ENCODE measurements at regions not wholly inside any gene's neighbourhood (a gene's known extent, or its start where the extent isn't known, plus 50 kb on each side); places are given as distances from the start of the nearest gene placed in this dataset.

DNA sequence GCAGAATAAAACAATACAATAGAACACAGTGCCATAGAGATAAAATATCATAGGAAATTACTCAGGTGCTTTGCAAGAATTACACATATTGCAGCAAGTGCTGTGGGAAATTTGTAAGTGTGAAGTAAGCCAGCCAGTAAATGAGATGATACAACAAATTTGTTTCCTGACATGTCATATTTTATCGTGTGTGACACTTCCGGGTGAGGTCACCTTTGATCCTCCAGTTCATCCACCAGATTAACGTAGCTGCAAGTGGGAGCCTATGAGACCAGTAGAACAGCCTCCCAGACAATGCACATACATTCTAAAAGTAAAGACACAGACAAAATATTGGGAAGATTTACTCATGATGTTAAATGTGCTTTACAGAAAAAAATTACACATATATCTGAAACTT lies 72.2 kb downstream of the PRDM9 start:
- DNase-seq: no peak

DNA sequence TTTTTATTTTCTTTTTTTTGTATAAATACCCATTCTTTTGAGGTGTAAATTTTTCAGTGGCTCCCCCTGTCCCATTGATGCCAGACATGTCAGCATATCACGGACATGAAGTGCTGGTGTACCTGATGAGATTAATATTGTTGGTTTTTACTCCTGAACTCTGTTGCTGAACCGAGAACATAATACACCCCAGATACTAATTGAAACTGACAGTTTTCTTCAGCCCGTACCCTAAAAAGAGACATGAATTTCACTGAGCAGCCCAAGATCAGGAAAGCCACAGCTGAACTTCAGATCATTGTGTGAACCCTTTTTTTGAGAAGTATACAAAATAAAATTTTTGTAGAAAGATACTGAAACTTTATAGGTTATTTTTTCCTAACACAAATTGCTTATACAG lies 75.7 kb downstream of the PRDM9 start:
- no peak for DNase-seq

DNA sequence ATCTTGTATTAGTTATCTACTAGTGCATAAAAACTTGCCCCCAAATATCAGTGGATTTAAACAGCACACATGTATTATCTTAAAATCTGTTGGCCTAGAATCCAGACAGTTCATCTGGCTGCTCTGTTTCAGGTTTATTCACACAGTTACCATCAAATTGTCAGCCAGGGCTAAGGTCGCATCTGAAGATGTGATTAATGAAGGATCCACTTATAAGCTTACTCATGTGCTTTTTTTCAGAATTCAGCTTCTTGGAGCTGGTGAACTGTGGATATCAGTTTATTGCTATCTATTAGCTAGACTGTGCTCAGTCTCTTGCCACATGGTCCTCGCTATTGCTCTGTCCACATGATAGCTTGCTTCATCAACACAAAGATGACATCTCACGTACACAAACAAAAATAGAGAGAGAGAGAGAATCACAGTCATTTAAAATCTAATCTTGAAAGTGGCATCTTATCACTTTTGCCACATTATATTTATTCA lies 81.5 kb downstream of the PRDM9 start:
- DNase-seq: no peak

DNA sequence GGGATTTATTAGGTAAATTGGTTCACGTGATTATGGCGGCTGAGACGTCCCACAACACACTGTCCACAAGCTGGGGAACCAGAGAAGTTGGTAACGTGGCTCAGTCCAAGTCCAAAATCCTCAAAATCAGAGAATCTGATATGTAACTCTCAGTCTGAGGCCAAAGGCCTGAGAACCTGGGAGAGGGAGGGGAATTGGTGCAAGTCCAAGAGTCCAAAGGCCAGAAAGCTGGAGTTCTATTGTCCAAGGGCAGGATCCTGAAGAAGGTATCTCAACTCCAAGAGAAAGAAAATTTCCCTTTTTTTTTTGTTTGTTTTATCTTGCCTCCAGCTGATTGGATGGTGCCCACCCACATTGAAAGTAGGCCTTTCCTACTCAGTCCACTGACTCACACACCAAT lies 83.8 kb downstream of the PRDM9 start:
- DNase-seq: no peak

DNA sequence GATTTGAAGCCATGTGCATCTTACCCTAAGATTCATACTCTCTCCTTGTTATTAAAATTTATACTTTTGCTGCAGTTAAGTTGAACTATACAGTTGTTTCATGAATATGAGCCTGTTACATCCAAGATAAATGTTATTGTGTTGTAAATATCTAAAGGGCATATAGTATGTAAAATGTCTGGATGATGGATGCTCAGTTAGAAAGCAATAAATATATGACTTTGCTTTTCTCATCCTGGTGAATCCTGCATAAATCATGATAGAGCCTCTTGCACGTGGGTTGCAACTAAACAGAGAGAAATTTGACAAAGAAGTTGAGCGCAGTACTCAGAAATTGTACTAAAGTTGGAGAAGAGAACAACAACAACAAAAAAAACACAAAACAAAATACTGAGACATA lies 99.5 kb downstream of the PRDM9 start:
- DNase-seq: no peak

DNA sequence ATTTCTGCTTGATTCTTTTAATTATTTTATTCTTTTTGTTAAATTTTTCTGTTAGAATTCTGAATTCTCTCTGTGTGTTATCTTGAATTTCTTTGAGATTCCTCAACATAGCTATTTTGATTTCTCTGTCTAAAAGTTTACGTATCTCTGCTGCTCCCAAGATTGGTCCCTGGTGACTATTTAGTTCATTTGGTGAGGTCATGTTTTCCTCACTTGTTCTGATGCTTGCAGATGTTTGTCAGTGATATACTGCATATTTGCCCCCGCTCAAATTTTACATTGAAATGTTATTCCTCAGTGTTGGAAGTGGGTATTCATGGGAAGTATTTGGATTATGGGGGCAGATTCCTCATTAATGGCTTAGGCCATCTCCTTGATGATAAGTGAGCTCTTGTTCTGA lies 105.3 kb downstream of the PRDM9 start:
- DNase-seq: no peak

DNA sequence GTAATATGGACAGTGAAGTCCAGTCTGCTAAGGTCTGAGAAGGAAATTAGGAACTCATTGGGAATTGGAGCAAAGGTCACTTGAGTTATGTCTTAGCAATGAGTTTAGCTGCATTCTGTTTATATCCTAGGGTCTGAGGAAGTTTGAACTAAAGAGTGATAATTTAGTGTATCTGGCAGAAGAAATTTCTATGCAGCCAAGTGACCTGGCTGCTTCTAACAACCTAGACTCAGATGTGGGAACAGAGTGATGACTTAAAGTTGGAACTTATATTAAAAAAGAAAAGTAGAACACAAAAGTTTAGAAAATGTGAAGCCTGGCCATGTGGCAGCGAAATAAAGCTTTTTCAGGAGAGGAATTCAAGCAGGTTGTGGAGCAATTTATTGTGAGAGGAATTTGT lies 106.2 kb downstream of the PRDM9 start:
- DNase-seq: no peak

DNA sequence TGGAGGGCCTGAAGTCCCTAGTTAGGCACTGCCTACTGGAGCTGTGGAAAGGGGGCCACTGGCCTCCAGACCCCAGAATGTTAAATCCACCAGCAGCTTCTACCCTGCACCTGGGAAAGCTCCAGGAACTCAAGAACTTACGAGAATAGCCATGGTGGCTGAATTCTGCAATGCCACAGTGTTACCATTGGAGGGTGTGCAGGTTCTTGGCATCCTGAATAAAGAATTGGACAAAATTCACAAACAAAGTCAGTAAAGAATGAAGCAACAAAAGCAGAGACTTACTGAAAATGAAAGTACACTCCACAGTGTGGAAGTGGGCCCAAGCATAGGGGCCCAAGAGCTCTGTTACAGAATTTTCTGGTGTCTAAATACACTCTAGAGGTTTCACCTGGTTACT lies 107.0 kb downstream of the PRDM9 start:
- DNase-seq: no peak

DNA sequence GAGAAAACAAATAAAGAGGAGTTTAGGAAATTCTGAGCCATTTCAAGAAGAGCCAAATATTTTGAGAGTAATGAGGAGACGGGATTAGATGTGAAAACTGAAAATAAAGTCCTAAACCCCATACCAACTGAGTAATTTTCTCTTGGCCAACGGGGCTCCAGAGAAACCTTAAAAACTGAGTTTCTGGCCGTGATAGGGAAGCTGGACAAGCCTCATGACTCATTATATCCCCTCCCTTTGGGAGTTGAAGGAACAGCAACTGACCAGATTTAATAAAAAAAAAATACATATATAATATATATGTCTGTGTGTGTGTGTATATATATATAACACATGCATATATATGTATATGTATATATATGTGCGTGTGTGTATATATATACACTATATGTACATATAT lies 119.6 kb downstream of the PRDM9 start:
- no peak for DNase-seq

DNA sequence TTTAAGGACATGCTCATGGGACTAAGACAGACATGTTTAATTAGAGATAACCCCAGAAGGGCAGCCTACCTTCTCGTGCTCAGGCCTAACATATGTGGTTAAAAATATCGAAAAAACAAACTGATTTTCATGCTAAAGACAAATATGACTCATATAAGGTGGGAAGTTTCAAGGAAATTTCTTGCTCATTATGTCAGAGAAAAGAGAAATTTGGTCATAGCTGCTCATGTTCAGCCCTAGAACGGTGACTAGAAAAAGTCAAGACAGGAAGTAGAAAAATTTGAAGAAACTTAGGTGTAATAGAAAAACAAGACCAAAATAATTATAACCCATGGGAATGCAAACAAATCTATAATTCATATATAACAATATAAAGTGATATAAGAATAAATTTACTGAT lies 120.6 kb downstream of the PRDM9 start:
- DNase-seq: no peak

DNA sequence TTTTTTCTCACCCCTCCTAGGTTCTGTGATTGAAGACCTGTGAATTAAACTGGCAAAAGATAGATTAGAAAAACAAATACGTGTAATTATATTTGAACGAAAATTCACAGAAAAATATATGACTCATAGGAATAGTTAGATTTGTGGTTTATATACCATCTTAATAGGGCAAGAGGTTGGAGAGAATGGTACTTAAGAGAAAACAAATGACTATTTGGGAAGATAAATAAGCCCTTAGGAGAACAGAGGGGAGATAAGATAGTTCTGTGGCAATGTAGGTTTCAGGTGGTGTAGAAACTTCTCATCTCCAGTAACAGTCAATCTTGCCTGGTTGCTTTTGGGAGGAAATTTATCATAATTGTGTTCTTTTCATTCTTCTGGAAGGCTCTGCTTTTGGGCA lies 122.0 kb downstream of the PRDM9 start:
- DNase-seq: no peak

DNA sequence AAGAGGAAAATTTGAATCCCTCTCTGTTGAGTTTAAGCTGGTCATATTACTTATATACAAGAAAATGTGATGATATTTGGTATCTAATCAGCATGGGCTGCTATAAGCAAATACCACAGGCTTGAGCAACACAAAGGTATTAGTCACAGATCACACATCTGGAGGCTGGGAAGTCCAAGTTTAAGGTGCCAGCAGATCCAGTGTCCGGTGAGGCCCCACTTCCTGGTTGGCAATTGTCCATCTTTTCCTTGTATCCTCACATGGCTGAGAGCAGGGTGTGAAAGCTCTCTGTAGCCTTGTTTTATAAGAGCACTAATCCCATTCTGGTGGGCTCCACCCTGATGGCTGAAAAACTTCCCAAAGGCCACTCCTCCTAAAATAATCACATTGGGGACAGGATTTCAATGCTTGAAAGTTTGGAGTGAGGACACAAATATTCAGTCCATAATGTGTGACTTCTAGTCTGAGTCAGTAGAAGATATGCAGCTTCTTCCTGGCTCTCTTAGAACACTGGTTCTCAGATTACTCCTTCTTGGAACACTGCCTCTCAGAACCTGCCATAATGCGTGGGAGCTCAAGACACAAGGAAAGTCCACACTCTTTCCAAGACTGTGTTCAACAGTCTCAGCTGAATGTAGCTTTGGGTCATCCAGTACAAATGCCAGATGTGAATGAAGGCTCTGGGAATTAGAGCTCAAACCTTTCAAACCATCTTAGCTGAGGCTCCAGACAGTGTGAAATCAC lies 124.1 kb downstream of the PRDM9 start:
- DNase-seq: no peak

DNA sequence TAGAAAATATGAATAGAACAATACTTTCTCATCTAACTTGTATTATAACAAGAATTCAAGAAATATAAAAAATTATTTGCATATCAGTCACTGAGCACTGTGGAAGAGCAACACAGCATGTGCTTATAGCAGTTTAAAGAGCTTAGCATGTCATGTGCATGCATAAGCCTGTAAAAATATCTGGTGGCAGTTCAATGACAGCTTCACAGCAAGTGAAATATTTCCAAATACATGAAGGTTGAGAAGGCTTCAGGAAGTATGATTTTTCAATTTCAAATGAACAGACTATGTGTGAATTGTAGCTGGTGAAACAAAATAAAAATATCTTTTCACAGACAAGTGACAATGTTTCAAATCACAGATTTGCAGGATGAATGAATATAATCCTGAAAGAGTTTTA lies 128.5 kb downstream of the PRDM9 start:
- no peak for DNase-seq

DNA sequence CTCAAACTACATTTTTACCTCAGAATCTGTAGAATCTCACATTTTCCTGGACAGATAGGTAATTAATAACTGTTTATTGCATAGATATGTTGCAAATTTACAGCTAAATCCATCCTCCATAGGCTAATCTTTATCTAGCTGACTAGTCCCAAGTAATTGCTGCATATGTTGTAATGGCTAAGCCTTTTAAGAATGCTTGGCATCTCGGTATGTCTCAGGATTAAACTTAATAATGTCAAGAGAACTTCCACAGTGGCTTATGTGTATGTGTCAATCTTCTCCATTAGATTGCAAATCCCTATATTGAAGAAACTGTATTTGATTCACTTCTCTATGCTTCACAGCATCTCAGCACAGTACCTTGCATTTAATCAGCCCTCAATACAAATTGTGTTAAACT lies 131.9 kb downstream of the PRDM9 start:
- DNase-seq: no peak

DNA sequence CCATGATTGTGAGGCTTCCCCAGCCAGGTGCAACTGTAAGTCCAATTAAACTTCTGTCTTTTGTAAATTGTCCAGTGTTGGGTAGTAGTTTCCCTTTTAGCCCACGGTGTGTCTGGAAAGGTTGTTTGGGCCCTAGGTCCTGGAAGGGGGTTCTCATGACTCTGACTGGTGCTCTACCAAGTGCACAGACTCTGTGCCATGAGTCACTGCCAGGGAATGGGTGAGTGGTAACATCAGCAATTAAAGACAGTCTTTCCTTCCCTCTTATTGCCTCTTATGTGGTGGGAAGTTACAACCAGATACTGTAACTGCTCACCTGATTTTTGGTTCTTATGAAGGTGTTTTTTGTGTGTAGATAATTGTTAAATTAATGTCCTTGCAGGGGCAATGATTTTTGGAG lies 141.2 kb downstream of the PRDM9 start:
- DNase-seq: no peak

DNA sequence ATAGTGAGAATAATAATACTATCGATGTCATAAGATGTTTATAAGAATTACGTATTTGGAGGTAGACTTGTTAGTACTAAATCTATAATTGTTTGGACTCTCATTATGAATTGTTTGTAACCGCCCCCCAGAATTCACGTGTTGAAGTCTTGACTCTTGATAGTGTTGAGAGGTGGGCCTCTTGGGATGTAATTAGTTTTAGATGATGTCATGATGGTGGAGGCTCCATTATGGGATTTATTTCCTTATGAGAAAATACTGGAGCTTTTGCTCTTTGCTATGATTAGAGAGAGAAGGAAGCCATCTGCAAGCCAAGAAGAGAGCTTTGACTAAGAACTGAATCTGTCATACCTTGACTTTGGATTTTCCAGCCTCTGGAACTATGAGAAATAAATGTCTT lies 142.2 kb downstream of the PRDM9 start:
- no peak for DNase-seq

DNA sequence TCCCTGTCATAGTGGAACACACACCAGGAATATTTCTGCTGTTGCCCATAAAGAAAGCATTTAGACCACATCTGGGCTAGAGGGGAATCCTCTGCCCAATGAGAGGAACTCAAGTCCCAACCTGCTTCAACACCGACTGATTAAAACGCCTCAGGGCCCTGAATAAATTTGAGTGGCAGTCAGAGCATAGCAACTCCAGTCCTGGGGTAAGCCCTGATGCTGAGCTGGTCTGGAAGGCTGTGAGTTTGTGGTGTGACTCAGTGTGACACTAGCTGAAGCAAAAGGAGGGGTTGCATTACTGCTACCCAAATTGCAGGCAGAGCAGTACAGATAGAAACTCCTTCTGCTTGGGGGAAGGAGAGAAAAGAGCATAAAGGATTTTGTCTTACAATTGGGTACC lies 148.3 kb downstream of the PRDM9 start:
- no peak for DNase-seq

DNA sequence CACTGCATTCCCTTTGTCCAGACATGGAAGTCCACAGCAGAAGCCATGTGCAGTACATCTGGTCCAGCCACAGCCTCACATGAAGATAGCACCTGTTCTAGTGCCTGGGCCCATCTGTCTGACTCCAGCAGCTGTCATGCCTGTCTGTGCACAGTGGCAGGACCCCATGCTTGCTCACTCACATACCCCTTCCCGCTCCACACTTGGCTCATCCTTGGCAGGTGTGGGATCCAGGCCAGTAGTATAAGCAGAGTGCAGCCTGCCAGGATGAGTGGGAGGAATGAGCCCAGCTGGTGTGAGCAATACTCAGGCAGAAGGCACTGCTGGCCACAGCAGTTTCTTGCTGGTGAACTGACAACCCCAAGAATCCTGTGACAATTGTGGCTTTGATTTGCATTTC lies 168.0 kb downstream of the PRDM9 start:
- no peak for DNase-seq

DNA sequence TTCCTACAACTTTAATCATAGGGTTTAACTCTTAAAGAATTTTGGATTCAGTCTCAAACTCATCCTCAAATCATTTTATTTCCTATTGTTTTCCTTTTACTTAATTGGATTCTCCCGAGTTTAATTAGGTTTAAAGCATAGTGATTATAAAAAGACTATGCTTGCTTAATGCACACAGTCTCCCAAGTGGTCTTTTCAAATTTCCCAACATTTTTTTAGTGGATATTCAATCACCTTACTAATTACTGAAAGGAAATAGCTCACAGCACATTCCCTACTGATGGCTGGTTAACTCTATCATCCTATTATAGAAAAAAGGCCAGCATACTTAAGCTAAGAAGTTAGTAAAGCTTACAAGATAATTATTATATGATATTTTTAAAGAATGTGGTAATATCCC lies 170.6 kb downstream of the PRDM9 start:
- DNase-seq: no peak

DNA sequence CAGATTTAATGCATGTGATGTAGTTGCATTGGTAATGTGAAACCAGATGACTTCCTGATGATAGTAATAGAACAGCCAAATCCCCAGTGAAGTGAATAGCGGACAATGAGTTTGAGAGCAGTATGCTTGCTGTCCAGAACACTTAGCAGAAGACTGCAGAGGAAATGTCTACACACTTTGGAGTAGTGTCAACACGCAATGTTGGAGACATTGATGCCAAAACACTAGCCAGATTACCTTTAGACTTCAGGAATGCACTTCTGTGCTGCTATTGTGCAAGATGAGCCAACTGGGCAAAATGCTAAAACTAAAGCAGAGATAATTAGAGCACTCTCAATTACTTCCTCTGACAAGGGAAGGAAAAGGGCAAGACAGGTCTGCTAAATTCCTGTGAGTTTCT lies 176.7 kb downstream of the PRDM9 start:
- no peak for DNase-seq

DNA sequence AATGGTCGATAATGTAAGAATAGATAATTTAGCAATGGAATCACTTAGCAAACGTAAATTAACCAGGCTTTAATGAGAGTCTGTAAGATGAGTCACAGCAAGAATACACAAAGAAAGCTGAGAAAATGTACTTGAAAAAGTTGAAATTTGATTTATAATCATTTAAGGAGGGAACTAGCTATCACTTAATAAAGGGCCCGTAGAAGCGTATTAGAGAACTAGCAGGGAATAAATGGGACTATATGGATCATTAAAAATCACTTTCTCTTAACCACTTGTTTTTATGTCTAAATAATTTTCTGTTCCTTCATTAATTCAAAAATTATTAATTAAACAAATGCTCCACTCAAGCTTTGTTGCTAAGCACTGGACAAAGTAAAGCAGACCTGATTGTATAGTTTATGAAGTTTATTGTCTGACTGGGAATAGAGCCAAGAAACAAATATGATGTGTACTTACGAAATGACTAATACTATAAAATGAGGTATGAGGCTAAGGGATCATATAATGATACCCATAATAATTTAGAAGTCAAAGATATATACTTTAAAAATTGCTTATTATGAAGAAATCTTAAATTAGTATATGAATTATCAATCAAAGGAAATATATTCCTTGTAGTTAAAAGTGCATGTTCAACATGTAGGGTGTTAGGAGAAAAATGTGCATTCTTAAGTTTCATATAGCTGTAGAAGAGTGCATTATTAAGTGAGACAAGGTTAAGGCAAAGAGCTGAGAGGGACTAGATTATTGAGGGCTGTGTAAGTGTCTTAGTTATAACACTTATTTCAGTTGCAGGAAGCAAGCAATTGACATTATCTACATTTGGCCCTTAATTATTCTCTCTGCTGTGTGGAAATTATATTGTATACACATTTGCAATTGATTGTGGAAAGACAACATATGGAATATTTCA lies 196.8 kb downstream of the PRDM9 start:
- no peak for DNase-seq

DNA sequence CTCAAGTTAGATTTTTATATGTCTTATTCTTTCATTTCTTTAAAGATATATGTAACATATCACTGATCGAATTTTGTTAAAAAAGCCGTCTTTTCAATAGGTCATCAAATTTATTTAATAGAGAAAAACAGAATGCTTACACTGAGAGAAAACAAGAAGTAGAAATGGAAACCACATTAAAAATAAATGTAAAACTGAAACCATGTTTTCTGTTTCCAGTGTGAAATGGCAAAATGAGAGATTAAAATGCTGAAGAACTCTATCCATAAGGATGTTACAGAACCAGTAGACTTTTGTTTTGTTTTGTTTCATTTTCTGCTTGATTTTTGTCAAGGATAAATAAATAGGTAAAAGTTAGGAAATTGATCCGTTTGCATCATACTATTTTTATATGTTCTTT lies 210.1 kb downstream of the PRDM9 start:
- no peak for DNase-seq

DNA sequence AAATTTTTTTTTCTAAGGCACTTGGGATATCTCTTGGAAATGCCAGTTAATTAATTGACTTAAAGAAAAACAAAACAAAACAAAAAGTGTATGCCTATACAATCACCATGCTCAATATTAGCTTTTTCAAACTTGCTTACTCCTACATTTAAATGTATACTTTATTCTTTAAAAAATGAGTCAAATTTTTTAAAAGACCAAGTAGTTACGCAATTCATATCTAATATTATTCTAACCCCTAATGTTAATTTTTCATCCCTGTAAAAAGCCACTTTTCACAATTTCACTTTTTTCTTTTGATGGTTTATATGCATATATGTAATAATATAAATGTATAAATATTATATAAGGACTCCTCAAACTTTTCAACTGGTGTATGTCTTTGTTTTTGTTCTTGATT lies 211.2 kb downstream of the PRDM9 start:
- no peak for DNase-seq

DNA sequence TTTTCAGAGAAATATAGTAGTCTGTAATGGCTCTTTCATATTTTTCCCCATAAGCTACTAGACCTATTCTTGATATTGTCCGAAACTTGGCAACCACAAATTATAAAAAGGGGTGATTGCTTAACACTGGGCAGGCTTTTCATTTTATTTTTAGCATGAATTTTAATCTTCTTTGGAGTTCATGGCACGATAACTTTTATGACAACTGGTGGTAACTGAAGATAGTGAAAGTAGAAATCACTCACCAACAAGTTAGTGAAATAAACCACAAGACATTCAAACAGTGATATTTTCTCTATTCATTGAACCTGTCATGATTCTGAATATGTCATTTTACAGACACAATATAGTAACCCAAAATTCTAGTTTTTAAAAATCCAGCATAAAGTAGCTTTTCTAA lies 213.9 kb downstream of the PRDM9 start:
- no peak for DNase-seq

Measured in inflammatory macrophage treated with lipopolysaccharide for 1 hour (primary cell).